Activated B cell treated with CpG ODN at 0.5 μM for 24 hours (primary cell): ENCODE measurements at regions not wholly inside any gene's neighbourhood (a gene's known extent, or its start where the extent isn't known, plus 50 kb on each side); places are given as distances from the start of the nearest gene placed in this dataset.

Experiments used
- ATAC-seq: fragments of 200-7000 bp; cut with Tn5 transposase; one replicate; pipeline ENCODE4 v1.10.0; 2021; ENCODE audit warnings: low read depth, mild to moderate bottlenecking, moderate library complexity
- CTCF ChIA-PET: fragments of 350-600 bp; sonication (Branson Sonifier 250); formaldehyde crosslinking; loops from one replicate; lab custom pipeline; 2021; ENCODE audit warnings: antibody characterized with exemption; lab: Charles Lee
- POLR2A ChIA-PET: fragments of 350-600 bp; sonication (Branson Sonifier 250); formaldehyde crosslinking; loops from one replicate; lab custom pipeline; 2021; ENCODE audit warnings: antibody characterized with exemption; lab: Charles Lee
- DNase-seq: peaks from one replicate; pipeline ENCODE4 v3.0.0; 2022
- H3K27ac Mint-ChIP-seq: one replicate; pipeline ENCODE4 v1.8.0; 2020; ENCODE audit warnings: mixed read lengths
- H3K27me3 Mint-ChIP-seq: one replicate; pipeline ENCODE4 v1.8.0; 2021; ENCODE audit warnings: mixed read lengths
- H3K36me3 Mint-ChIP-seq: one replicate; pipeline ENCODE4 v1.8.0; 2021; ENCODE audit warnings: low read depth, mixed read lengths
- H3K4me1 Mint-ChIP-seq: one replicate; pipeline ENCODE4 v1.8.0; 2021; ENCODE audit warnings: mixed read lengths
- H3K4me3 Mint-ChIP-seq: one replicate; pipeline ENCODE4 v1.8.0; 2020; ENCODE audit warnings: mild to moderate bottlenecking, mixed read lengths
- H3K9me3 Mint-ChIP-seq: one replicate; pipeline ENCODE4 v1.8.0; 2020; ENCODE audit warnings: mixed read lengths
- CTCF ChIP-seq: fragments of 200-600 bp; IDR thresholded peaks from one replicate; pipeline ENCODE4 v1.8.0; 2022; ENCODE audit warnings: antibody characterized with exemption, mild to moderate bottlenecking
- intact Hi-C: fragments of 100-400 bp; cut with micrococcal nuclease; formaldehyde crosslinking; loops from one replicate; pipeline ENCODE4 v1.15.1; 2024

GRCh38 chr10:78363190-78363589 is 329.5 kb downstream of the RPS24 start:
- H3K36me3 Mint-ChIP-seq: no peaks in the 10 kb centered on the region
- H3K4me3 Mint-ChIP-seq: no peak overlapping the region
- ATAC-seq: no peak
- POLR2A ChIA-PET: no interaction called here
- H3K4me1 Mint-ChIP-seq: no peaks in the 10 kb centered on the region
- no peaks in the 10 kb centered on the region for H3K9me3 Mint-ChIP-seq
- no peak for TF ChIP-seq CTCF
- CTCF ChIA-PET: no interaction called here
- H3K27ac Mint-ChIP-seq: no peak overlapping the region
- peaks cover 3% of the 10 kb centered on the region for H3K27me3 Mint-ChIP-seq
- intact Hi-C loops: no loop called here
- DNase-seq: no peak

GRCh38 chr10:78365694-78366093 is 332.0 kb downstream of the RPS24 start:
- Mint-ChIP-seq H3K36me3 (no peaks in the 10 kb centered on the region), H3K4me1 (no peaks in the 10 kb centered on the region), H3K4me3 (no peak overlapping the region), H3K27ac (no peak overlapping the region), H3K27me3 (peaks cover 5% of the 10 kb centered on the region), H3K9me3 (no peaks in the 10 kb centered on the region)
- DNase-seq: no peak
- TF ChIP-seq CTCF: no peak
- CTCF ChIA-PET: no interaction called here
- POLR2A ChIA-PET: no interaction called here
- no peak for ATAC-seq
- intact Hi-C loops: no loop called here

- intact Hi-C loops: no loop called here
- no peaks in the 10 kb centered on the region for H3K36me3 Mint-ChIP-seq
- peaks cover 5% of the 10 kb centered on the region for H3K27me3 Mint-ChIP-seq
- no peak for TF ChIP-seq CTCF
- no peaks in the 10 kb centered on the region for H3K4me1 Mint-ChIP-seq
- DNase-seq (no peak), ATAC-seq (no peak)
- no peaks in the 10 kb centered on the region for H3K9me3 Mint-ChIP-seq
- no peak overlapping the region for H3K4me3 Mint-ChIP-seq
- H3K27ac Mint-ChIP-seq: no peak overlapping the region
- POLR2A ChIA-PET: no interaction called here
- CTCF ChIA-PET: no interaction called here
These were observed 333.2 kb downstream of the RPS24 start for GRCh38 chr10:78366663-78367411.

- Mint-ChIP-seq H3K36me3 (no peaks in the 10 kb centered on the region), H3K4me1 (no peaks in the 10 kb centered on the region), H3K4me3 (no peak overlapping the region), H3K9me3 (no peaks in the 10 kb centered on the region), H3K27ac (no peak overlapping the region), H3K27me3 (peaks cover 5% of the 10 kb centered on the region)
- TF ChIP-seq CTCF: no peak
- no peak for ATAC-seq
- no peak for DNase-seq
- ChIA-PET CTCF (no interaction called here), POLR2A (no interaction called here)
- intact Hi-C loops: no loop called here
These were observed 334.1 kb downstream of the RPS24 start for GRCh38 chr10:78367751-78368150.

GRCh38 chr10:78371136-78371535 is 337.5 kb downstream of the RPS24 start:
- Mint-ChIP-seq H3K9me3 (no peaks in the 10 kb centered on the region), H3K27ac (no peak overlapping the region), H3K36me3 (no peaks in the 10 kb centered on the region), H3K4me3 (no peak overlapping the region), H3K27me3 (peaks cover 6% of the 10 kb centered on the region), H3K4me1 (no peaks in the 10 kb centered on the region)
- CTCF ChIA-PET: no interaction called here
- POLR2A ChIA-PET: no interaction called here
- intact Hi-C loops: no loop called here
- TF ChIP-seq CTCF: no peak
- no peak for DNase-seq
- no peak for ATAC-seq
